Anterior cingulate cortex (tissue), 58 donors: ENCODE measurements at regions not wholly inside any gene's neighbourhood (a gene's known extent, or its start where the extent isn't known, plus 50 kb on each side); places are given as distances from the start of the nearest gene placed in this dataset.

ENCODE experiments used
- DNase-seq, 58 donors: peaks; one replicate each; lab custom pipeline; 2025; lab: John Stamatoyannopoulos, UW

GRCh38 chr7:115113131-115113530 lies 191.2 kb downstream of the MDFIC start:
- DNase-seq = no peak

GRCh38 chr7:115110523-115110922 lies 188.6 kb downstream of the MDFIC start:
- no peak for DNase-seq

GRCh38 chr7:115106316-115106715 lies 184.4 kb downstream of the MDFIC start:
- no peak for DNase-seq

GRCh38 chr7:115102738-115103137 lies 180.8 kb downstream of the MDFIC start:
- DNase-seq = no peak

- no peak for DNase-seq
Observed at GRCh38 chr7:115101199-115101598, 179.3 kb downstream of the MDFIC start.

GRCh38 chr7:115099906-115100305 lies 178.0 kb downstream of the MDFIC start:
- no peak for DNase-seq

- DNase-seq = no peak
Observed at GRCh38 chr7:115097175-115097671, 175.3 kb downstream of the MDFIC start.

GRCh38 chr7:115096262-115096661 lies 174.4 kb downstream of the MDFIC start:
- peak in 12 of 58 donors; percentile 0 to 23 (median 6) for DNase-seq

- DNase-seq = no peak
Observed at GRCh38 chr7:115094163-115094562, 172.3 kb downstream of the MDFIC start.

- DNase-seq = no peak
Observed at GRCh38 chr7:115088893-115089292, 167.0 kb downstream of the MDFIC start.

- DNase-seq = no peak
Observed at GRCh38 chr7:115087437-115087836, 165.5 kb downstream of the MDFIC start.

GRCh38 chr7:115086146-115086841 lies 164.4 kb downstream of the MDFIC start:
- no peak for DNase-seq

- DNase-seq = no peak
Observed at GRCh38 chr7:115085421-115085820, 163.5 kb downstream of the MDFIC start.

GRCh38 chr7:115083935-115084334 lies 162.0 kb downstream of the MDFIC start:
- no peak for DNase-seq

GRCh38 chr7:115081772-115082171 lies 159.9 kb downstream of the MDFIC start:
- no peak for DNase-seq

GRCh38 chr7:115078851-115079250 lies 157.0 kb downstream of the MDFIC start:
- no peak for DNase-seq

- DNase-seq = no peak
Observed at GRCh38 chr7:115078386-115078785, 156.5 kb downstream of the MDFIC start.

GRCh38 chr7:115070311-115070710 lies 148.4 kb downstream of the MDFIC start:
- no peak for DNase-seq
